ENCODE measurements at regions not wholly inside any gene's neighbourhood (a gene's known extent, or its start where the extent isn't known, plus 50 kb on each side); places are given as distances from the start of the nearest gene placed in this dataset.

DNA sequence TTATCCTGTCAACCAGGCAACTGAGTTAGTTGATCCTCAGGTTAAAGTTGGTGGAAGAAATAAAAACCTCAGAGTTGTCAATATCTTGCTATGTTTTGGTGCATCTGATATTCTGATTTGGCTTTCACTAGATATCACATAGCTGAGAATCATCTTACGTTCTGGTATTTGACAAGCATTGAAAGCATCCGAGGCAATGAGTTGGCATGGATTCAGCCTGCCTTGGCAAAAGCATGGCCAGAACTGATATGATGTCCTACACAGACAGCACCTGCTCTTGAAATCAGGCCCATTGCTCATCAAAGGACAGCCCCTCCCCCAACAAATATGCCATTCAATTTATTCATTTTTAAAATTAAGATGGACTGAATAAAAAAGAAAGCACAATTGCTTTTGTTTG, 320.7 kb upstream of the ATP2B1 start:
- H3K4me3 Mint-ChIP-seq: no peak overlapping the region
- H3K9me3 Mint-ChIP-seq: no peaks in the 10 kb centered on the region
- peaks cover 38% of the 10 kb centered on the region for H3K4me1 Mint-ChIP-seq
- TF ChIP-seq, protein P1, sequence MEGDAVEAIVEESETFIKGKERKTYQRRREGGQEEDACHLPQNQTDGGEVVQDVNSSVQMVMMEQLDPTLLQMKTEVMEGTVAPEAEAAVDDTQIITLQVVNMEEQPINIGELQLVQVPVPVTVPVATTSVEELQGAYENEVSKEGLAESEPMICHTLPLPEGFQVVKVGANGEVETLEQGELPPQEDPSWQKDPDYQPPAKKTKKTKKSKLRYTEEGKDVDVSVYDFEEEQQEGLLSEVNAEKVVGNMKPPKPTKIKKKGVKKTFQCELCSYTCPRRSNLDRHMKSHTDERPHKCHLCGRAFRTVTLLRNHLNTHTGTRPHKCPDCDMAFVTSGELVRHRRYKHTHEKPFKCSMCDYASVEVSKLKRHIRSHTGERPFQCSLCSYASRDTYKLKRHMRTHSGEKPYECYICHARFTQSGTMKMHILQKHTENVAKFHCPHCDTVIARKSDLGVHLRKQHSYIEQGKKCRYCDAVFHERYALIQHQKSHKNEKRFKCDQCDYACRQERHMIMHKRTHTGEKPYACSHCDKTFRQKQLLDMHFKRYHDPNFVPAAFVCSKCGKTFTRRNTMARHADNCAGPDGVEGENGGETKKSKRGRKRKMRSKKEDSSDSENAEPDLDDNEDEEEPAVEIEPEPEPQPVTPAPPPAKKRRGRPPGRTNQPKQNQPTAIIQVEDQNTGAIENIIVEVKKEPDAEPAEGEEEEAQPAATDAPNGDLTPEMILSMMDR (IDR thresholded peaks at IDR 0.05; ENCODE audit: unreplicated experiment in 3 of 3): no peak
- H3K27me3 Mint-ChIP-seq (ENCODE audit: low read depth): peaks cover 3% of the 10 kb centered on the region
- peak overlapping the region in 2 of 3 experiments; percentile 70 to 86 for H3K27ac Mint-ChIP-seq
- H3K36me3 Mint-ChIP-seq (ENCODE audit: low read depth): no peaks in the 10 kb centered on the region

DNA sequence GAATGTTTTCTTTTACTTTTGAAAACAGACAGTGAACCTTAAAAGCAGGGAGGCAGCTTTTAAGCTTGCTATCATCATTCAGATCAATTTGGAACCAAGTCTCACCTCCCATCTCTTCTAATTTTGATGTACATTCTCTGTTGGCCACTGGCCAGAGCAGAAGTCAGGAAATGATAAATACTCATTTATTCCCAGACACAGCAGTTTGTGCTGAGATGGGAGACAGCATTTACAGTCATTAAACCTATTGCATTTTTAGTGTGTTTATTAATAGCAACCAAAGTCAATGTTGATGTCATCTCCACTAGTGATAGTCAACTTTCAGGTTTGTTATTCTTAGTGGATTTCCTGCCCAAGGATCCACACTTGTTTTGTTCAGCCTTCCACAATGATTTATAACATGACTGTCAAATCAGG, 320.0 kb upstream of the ATP2B1 start:
- TF ChIP-seq, protein P1 (IDR thresholded peaks at IDR 0.05; ENCODE audit: unreplicated experiment in 3 of 3): no peak
- Mint-ChIP-seq H3K36me3 (ENCODE audit: low read depth) (no peaks in the 10 kb centered on the region), H3K27me3 (ENCODE audit: low read depth) (peaks cover 3% of the 10 kb centered on the region), H3K27ac (peak overlapping the region; percentile 70 to 86 (median 74)), H3K9me3 (no peaks in the 10 kb centered on the region), H3K4me1 (peaks cover 43% of the 10 kb centered on the region), H3K4me3 (peak overlapping the region in 1 of 3 experiments; percentile 26)

DNA sequence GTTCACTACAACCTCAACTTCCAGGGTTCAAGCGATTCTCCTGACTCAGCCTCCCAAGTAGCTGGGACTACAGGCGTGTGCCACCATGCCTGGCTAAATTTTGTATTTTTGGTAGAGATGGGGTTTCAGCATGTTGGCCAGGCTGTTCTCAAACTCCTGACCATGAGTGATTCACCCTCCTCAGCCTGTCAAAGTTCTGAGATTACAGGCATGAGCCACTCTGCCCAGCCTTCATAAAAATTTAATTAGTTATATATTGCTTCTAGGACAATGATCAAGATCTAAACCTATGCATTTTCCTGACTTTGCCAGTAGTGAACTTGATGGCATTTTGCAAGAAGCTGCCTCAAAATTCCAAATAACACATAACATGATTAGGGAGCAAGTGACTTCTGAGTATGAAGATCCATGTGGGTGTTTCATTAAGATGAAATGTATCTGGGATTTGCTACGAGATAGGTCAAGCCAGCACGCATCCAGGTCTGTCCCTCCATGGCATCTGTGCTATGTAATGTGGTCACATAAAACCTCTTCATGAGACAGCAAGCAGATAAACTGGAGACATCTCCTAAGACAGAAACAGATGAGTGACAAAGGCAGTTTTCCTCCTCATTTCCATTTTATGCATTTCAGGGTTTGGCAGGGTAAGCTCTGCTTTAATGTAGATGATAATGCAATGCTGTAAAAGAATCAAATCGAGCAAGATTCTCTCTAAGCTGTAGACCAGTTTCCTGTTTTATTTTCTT, 319.4 kb upstream of the ATP2B1 start:
- TF ChIP-seq, protein P1 (IDR thresholded peaks at IDR 0.05; ENCODE audit: unreplicated experiment in 3 of 3): no peak
- Mint-ChIP-seq H3K27ac (peak overlapping the region; percentile 70 to 86 (median 74)), H3K4me1 (peaks cover 43% of the 10 kb centered on the region), H3K36me3 (ENCODE audit: low read depth) (no peaks in the 10 kb centered on the region), H3K9me3 (no peaks in the 10 kb centered on the region), H3K4me3 (peak overlapping the region in 1 of 3 experiments; percentile 26), H3K27me3 (ENCODE audit: low read depth) (peaks cover 3% of the 10 kb centered on the region)

DNA sequence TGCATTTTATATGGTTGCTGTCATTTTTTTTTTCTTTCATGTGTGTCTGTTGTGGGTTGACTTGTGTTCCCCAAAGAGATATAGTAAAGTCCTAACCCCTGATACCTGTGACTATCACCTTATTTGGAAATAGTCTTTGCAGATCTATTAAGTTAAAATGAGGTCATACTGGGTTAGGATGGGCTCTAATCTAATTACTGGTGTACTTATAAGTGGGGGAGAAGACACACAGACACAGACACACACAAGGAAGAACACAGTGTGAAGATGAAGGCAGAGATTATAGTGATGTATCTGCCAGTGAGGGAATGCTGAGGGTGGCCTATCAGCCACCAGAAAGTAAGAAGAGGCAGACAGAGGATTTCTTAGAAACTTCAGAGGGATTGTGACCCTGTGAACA, 318.4 kb upstream of the ATP2B1 start:
- no peaks in the 10 kb centered on the region for H3K36me3 Mint-ChIP-seq (ENCODE audit: low read depth)
- peaks cover 43% of the 10 kb centered on the region for H3K4me1 Mint-ChIP-seq
- H3K27ac Mint-ChIP-seq: peak overlapping the region; percentile 29 to 77 (median 31)
- H3K4me3 Mint-ChIP-seq: no peak overlapping the region
- TF ChIP-seq, protein P1 (IDR thresholded peaks at IDR 0.05; ENCODE audit: unreplicated experiment in 3 of 3): no peak
- no peaks in the 10 kb centered on the region for H3K9me3 Mint-ChIP-seq
- peaks cover 3% of the 10 kb centered on the region for H3K27me3 Mint-ChIP-seq (ENCODE audit: low read depth)

DNA sequence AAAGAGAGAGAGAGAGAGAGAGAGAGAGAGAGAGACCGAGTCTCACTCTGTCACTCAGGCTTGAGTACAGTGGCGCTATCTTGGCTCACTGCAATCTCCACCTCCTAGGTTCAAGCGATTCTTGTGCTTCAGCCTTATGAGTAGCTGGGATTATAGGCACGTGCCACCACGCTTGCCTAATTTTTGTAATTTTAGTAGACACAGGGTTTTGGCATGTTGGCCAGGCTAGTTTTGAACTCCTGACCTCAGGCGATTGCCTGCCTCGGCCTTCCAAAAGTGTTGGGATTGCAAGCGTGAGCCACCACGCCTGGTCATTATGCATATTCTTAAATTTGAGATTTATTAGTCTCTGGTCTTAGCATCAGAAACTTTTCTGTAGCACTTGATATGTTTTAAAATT, 317.9 kb upstream of the ATP2B1 start:
- Mint-ChIP-seq H3K9me3 (no peaks in the 10 kb centered on the region), H3K27ac (no peak overlapping the region), H3K4me1 (peaks cover 43% of the 10 kb centered on the region), H3K36me3 (ENCODE audit: low read depth) (no peaks in the 10 kb centered on the region), H3K4me3 (no peak overlapping the region), H3K27me3 (ENCODE audit: low read depth) (peaks cover 3% of the 10 kb centered on the region)
- TF ChIP-seq, protein P1 (IDR thresholded peaks at IDR 0.05; ENCODE audit: unreplicated experiment in 3 of 3): no peak

DNA sequence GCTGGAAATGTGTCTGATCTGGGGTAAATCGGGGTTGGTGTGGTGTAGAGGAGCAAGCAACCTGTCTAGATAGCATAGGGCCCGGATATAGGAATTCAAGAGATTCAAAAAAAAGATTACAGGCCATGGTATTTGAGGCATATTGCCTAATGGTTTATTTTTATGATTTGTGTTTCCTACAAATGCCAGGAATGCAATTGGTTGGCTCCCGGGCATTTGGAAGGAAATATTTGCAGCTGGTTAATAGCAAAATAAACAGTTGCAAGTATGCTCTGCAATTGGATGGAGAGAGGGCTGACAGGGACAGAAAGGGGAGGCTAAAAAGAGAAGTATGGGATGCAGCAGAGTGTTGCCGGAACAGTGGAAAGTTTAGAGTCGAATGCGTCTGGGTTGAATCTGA, 315.6 kb upstream of the ATP2B1 start:
- Mint-ChIP-seq H3K27me3 (ENCODE audit: low read depth) (peaks cover 3% of the 10 kb centered on the region), H3K4me1 (peaks cover 27% of the 10 kb centered on the region), H3K4me3 (no peak overlapping the region), H3K36me3 (ENCODE audit: low read depth) (no peaks in the 10 kb centered on the region), H3K9me3 (no peaks in the 10 kb centered on the region), H3K27ac (no peak overlapping the region)
- TF ChIP-seq, protein P1 (IDR thresholded peaks at IDR 0.05; ENCODE audit: unreplicated experiment in 3 of 3): no peak

All from nephron (organoid).